ENCODE measurements at regions not wholly inside any gene's neighbourhood (a gene's known extent, or its start where the extent isn't known, plus 50 kb on each side); places are given as distances from the start of the nearest gene placed in this dataset.
"Not testable (repeated sequence)": the region's sequence is repeated elsewhere in the genome, so short reads cannot be mapped to it uniquely, and the experiment has no call there.

DNA sequence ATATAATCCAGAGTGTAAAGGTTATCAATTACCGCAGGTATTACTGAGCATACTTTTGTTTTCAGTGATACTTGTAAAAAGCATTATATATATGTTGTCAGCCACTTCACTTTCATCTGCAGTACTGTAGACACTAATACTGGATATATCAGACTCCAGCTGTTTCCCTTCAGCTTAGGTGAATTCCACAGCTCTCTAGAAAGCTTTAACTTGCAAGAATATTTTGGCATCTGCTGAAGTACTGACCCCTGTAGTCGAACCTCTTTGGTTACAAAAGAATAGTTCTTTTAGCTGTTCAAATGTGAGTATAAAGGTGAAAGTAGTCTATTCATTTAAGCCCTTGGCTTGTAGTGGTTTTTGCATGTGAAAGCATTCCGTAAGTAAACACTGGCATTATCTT, 1222.7 kb upstream of the TENM3 start:
- intact Hi-C loops (cut with DNase I; ENCODE audit: low total_unique reads): no loop called here
- DNase-seq (ENCODE audit: low spot score in 2 of 2): no peak
- no peak overlapping the region for H3K4me3 ChIP-seq (ENCODE audit: low read depth, poor library complexity, severe bottlenecking)
- TF ChIP-seq CTCF (IDR thresholded peaks at IDR 0.05) (no peak), POLR2A (IDR thresholded peaks at IDR 0.05) (no peak)
- WGBS, 2 donors: 44 to 77% methylated on average over 3 of the region's 3 CpGs

GRCh38 chr4:181021213-181021612, 1222.0 kb upstream of the TENM3 start:
- intact Hi-C loops (cut with DNase I; ENCODE audit: low total_unique reads): no loop called here
- TF ChIP-seq POLR2A (IDR thresholded peaks at IDR 0.05) (no peak), CTCF (IDR thresholded peaks at IDR 0.05) (no peak)
- 81 to 90% methylated on average over 1 of the region's 1 CpG for WGBS, 2 donors
- no peak overlapping the region for H3K4me3 ChIP-seq (ENCODE audit: low read depth, poor library complexity, severe bottlenecking)
- no peak for DNase-seq (ENCODE audit: low spot score in 2 of 2)

GRCh38 chr4:181030135-181030921, 1212.9 kb upstream of the TENM3 start:
- DNase-seq (ENCODE audit: low spot score in 2 of 2): peak; percentile 61 to 91
- H3K4me3 ChIP-seq (ENCODE audit: low read depth, poor library complexity, severe bottlenecking); intact Hi-C loops (cut with DNase I; ENCODE audit: low total_unique reads): not testable (repeated sequence)
- WGBS, 2 donors: 60 to 67% methylated on average over 14 of the region's 14 CpGs

- WGBS, 2 donors: 71 to 74% methylated on average over 7 of the region's 7 CpGs
- intact Hi-C loops (cut with DNase I; ENCODE audit: low total_unique reads): no loop called here
- no peak for DNase-seq (ENCODE audit: low spot score in 2 of 2)
- no peak overlapping the region for H3K4me3 ChIP-seq (ENCODE audit: low read depth, poor library complexity, severe bottlenecking)
- no peak for TF ChIP-seq POLR2A (IDR thresholded peaks at IDR 0.05)
- no peak for TF ChIP-seq CTCF (IDR thresholded peaks at IDR 0.05)
Measured at GRCh38 chr4:181030961-181031360, 1212.2 kb upstream of the TENM3 start.

DNA sequence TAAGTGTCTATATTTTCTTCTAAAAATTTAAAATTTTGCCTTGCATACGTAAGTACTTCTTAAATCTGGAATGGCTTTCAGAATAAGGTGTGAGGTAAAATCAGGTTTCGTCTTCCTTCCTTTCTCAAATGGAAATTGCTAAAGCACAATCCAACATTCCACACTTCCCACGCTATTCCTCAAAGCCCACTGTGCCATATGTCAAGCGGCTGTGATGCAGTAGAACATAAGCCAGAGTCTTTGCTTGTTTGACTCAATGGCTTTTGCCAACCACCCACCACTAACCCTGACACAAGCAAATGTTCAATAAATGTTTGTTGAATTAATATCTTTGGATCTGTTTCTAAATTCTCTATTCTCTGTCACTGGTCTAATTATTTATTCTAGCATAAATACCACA, 1199.7 kb upstream of the TENM3 start:
- intact Hi-C loops (cut with DNase I; ENCODE audit: low total_unique reads): no loop called here
- WGBS, 2 donors: 75 to 83% methylated on average over 4 of the region's 4 CpGs
- TF ChIP-seq POLR2A (IDR thresholded peaks at IDR 0.05) (no peak), CTCF (IDR thresholded peaks at IDR 0.05) (no peak)
- H3K4me3 ChIP-seq (ENCODE audit: low read depth, poor library complexity, severe bottlenecking): no peak overlapping the region
- no peak for DNase-seq (ENCODE audit: low spot score in 2 of 2)

- no peak for TF ChIP-seq CTCF (IDR thresholded peaks at IDR 0.05)
- TF ChIP-seq POLR2A (IDR thresholded peaks at IDR 0.05): no peak
- 75 to 90% methylated on average over 9 of the region's 9 CpGs for WGBS, 2 donors
- DNase-seq (ENCODE audit: low spot score in 2 of 2): no peak
- no peak overlapping the region for H3K4me3 ChIP-seq (ENCODE audit: low read depth, poor library complexity, severe bottlenecking)
- intact Hi-C loops (cut with DNase I; ENCODE audit: low total_unique reads): no loop called here
Measured at GRCh38 chr4:181046809-181047208, 1196.4 kb upstream of the TENM3 start.
